Cerebellar nuclear complex (tissue), 1 donor: ENCODE measurements at regions not wholly inside any gene's neighbourhood (a gene's known extent, or its start where the extent isn't known, plus 50 kb on each side); places are given as distances from the start of the nearest gene placed in this dataset.

Source experiments
- DNase-seq, 2 experiments: peaks; one replicate each; lab custom pipeline; 2025; lab: John Stamatoyannopoulos, UW

- DNase-seq: no peak
Observed at GRCh38 chr9:105912863-105913516, 218.6 kb downstream of the TMEM38B start.

DNA sequence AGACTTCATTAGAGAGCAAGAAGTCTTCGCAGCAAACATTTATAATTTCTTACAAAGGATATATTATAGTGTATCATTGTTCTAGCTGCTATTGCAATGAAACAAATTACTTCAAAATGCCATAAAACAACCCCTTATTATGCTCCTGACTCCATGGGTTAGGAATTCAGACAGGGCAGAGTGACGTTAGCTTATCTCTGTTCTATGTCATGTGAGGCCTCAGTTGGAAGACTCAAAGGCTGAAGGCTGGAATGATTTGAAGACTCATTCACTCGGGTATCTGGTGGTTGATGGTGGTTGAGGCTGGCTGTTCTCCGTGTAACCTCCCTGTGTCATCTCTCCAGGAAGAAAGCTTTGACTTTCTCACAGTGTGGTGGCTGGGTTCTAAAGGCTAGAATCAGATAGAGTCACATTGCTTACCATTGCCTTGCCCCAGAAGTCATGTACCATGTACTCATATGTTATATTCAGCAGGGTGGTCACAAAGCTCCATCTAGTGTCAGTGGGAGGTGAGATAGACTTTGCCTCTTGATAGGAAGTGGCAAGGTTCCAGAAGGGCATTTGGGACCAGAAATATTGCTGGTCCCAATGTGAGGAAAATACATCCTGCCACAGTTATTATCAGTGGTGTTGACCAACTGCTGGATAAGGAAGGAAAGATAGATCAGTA is 226.9 kb downstream of the TMEM38B start:
- DNase-seq: no peak

DNA sequence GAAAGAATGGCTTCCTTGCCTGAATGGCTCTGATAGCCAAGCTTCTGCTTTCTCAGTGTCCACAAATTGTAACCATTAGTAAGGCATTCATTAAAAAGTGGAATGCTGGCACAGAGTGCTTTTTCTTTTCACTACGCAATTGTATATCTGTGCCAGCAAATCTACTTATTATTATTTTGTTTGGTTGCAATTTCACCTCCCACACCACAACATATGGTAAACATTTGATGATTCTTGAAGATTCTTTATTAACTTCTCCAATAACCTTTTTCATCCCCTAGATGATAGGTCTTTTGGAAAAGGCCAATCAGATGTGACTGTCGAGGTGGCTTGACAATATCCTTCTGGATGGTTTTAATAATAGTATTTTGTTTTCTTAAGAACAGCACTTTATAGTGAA is 234.1 kb downstream of the TMEM38B start:
- DNase-seq: no peak

GRCh38 chr9:105930011-105930627 is 235.8 kb downstream of the TMEM38B start:
- no peak for DNase-seq

DNA sequence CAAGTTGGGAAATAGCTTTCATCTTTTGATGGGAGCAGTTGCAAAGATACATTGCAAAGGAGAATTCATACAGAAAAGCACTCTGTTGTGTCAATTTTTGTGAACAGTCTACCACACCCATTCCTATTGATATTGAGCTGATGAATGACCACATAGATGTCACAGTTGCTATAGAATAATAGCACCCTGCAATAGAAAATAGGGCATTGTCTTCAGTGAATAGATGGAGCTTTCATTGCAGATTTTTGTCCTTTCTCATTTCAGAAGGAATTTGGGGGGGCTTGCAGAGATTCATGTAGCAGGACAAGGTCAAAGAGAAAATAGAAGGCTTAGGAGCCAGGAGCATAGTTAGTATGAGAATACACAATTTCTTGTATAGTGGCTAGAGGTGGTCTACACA is 237.9 kb downstream of the TMEM38B start:
- DNase-seq: no peak

DNA sequence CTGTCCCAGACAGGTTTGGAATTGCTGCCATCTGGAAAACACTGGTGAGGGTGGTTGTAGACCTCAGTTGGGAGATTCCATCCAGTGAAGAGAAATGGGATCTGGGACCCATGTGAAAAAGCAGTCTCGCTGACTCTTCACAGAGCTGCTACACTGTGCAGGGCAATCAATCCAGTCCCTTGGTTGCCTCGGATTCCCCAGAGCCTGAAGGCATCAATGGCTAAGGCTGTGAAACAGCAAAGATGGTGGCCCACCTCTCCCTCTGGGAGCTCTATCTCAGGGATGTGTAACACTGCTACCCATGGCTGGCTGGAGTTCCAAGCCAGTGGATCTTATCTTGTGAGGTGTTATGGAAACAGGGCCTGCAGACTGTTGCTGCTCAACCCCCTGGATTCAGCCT is 256.1 kb downstream of the TMEM38B start:
- DNase-seq: no peak

DNA sequence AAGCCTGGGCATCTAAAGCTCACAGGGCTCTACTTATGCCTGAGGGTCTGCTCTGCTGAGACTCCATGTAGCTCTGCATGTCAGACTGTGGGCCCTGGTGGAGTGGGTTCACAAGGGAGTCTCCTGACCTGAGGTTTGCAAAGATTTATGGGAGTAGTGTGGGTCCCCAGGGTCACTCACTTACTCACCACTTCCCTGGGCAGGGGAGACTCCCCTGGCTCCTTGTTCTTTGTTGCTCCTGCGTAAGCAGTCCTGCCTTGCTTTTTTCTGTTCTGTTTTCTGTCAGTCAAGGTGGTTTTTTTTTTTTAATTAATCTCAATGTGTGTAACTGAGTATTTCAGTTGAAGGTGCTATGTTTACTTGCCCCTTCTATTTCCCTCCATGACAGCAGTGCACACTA is 256.6 kb downstream of the TMEM38B start:
- no peak for DNase-seq

DNA sequence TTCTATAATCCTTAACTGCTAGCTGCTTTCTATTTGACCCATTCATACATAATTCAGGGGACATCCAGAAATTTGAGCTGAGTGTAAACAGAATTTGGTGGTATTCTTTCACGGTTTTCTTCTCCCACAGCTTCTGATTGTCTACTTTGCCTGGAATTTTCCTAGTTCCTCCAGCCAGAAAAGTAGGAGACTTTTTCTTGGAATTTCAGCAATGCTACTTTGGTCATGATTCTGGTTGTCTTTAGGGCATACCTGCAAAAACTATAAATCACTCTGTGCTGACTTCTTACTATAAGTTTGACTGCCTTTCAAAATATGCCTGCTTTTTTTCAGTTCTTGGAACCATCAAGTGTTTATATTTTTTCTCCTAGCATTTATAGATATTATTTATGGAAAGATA is 260.2 kb downstream of the TMEM38B start:
- DNase-seq: no peak

- no peak for DNase-seq
Observed at GRCh38 chr9:105957830-105958229, 263.5 kb downstream of the TMEM38B start.

DNA sequence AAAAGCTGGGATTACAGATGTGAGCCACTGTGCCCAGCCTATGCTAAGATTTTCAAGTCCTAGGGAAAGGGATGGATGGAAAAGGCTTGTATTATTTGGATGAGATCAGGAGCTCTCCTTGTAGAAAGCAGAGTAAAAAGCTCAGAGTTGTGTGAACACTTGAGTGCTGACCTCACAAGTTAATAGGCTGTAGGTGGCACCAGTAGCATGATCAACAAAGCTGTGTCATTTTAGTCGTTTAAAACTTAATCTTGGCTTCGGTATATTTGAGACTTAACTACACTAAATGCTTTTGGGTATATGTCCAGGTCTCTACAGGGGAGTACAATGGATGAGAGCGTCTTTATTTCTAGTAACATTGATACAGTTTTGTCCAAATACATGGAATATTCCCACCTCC is 264.2 kb downstream of the TMEM38B start:
- DNase-seq: no peak

DNA sequence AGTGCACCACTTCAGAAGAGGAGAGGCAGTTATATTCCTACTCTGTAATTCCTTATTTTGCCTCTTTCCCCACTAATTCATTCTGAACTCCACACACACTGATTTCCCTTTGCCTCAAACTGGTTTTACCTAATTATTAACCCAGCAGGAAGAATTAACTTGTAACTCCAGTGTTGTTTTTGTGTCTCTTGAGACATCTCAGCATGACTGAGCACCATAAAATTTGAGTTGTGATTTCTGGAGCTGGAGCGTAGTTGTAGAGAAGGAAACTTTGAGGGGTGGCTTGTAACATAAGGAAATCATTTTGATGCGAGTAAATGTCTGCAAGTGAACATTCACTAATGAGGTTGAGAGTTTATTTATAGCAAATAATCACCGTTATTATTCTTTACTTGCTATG is 265.2 kb downstream of the TMEM38B start:
- DNase-seq: no peak

GRCh38 chr9:105963343-105964099 is 269.2 kb downstream of the TMEM38B start:
- no peak for DNase-seq

GRCh38 chr9:105964156-105964555 is 269.8 kb downstream of the TMEM38B start:
- no peak for DNase-seq

GRCh38 chr9:105966834-105967233 is 272.5 kb downstream of the TMEM38B start:
- DNase-seq: no peak

- no peak for DNase-seq
Observed at GRCh38 chr9:105967248-105967647, 272.9 kb downstream of the TMEM38B start.

DNA sequence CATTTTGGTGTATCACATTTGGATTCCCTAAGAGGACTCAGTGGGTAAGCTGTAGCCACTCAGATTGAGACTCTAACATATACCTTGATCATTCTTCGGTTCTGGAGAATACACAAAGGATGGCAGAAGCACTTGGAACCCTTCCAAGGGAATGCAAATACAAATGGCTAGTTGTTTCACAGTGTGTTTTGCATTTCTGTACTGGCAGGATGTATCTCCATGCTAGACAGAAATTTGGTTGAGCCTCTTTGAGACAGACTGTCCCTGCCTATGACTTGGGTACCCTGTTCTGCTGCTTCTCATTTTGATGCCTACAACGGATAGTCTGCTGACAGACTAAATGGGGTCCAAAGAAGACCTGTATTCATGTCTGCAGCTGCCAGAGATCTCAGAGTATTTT is 273.5 kb downstream of the TMEM38B start:
- no peak for DNase-seq

DNA sequence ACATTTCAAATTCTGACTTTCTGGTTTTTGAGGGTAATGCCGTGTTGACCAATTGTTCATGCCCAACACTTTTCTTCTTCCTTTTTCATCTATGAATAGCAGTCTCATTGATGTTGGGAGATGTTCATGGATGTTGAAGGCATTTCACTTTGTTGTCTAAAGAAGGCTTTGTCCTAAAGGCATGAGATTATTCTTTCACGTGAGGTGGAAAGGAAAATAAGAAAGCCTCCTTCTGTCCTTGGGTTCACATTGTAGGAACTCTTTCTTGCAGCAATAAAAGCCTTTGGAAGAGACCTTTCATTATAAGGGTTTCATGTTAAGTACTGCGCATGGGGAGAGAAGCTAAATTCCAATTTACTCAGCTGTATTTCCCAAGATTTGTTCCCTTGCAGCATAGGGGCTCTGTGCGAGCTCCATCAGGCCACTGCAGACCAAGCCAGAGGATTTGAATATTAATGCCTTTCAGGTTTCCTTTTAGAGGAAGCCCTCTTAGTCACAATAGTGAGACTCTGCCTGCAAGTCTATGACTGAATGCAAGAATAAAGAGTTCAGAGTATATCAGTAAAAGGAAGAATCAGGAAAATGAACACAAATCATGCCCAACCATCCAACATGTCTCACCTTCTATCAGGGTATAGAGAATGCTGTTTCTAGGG is 274.6 kb downstream of the TMEM38B start:
- no peak for DNase-seq

GRCh38 chr9:105969636-105970035 is 275.3 kb downstream of the TMEM38B start:
- no peak for DNase-seq

DNA sequence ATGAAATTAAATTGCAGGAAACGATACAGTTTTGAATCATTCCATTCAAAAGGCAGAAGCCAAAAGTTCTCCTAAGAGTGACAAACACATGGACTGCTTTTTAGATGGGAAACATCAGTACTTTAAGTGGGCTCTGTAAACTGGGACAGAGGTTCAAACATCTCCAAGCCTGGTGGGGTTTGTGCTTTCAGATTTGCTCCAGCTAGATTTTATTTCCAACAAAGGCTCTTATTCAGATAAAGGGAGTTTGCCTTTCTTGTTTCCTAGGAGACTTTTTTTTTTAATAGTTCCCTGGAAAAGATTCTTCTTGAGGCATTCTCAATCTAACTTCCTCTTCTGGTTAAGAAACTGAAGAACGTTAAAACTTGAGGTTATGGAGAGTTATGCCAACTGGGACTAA is 277.6 kb downstream of the TMEM38B start:
- no peak for DNase-seq

DNA sequence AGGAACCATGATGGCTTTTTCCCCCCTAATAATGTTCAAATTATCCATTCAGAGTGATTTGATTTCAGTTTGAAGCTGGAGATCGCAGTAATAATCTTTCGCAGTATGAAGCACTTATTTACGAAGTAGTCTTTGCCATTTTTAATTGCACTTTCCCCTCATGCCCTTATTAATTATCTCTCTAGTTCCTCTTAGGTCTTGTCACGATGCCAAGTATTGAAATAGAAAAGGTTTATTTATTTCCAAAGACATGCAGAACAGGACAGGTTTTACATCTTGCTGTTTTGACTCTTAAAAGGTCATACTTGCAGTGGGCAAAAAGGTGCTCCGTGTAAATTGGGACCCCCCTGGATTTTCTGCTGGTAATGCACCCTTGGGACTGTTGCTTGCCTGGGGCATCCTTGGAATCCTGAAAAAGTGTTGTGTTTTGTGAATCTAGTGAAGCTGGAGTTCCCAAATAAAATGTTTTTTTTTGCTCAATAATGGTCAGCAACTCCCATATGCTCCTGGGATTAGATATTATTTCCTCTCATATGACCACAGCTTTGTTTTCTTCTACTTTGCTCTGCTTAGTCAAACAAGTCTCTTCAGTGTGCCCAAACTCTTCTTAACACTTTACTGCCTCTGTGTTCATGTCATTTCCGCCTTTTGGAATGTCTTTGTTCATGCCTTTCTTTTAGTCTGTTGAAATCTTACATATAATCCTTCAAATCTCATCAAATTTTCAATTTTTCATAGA is 278.3 kb downstream of the TMEM38B start:
- no peak for DNase-seq

DNA sequence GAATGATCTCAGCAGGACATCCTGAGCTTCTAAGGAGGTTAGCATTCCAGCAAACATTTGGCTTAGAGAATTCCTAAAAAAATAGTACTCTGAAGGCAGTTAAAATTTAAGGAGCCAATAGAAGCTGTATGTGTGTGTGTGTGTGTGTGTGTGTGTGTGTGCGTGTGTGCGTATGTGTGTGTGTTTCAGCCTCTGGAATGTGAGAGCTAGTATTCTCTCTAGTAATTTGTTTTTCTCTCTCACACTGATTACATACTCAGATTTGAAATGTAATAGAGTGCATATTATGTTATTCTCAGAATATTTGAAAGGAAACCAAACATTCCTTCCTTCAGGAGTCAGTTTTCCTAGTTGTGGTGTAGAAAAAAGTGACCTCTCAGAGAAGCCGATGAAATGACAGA is 279.6 kb downstream of the TMEM38B start:
- DNase-seq: no peak
